GM21390 (cell line): ENCODE measurements at regions not wholly inside any gene's neighbourhood (a gene's known extent, or its start where the extent isn't known, plus 50 kb on each side); places are given as distances from the start of the nearest gene placed in this dataset.
"Not testable (repeated sequence)": the region's sequence is repeated elsewhere in the genome, so short reads cannot be mapped to it uniquely, and the experiment has no call there.

Source experiments
- ATAC-seq: cut with Tn5 transposase; IDR thresholded peaks from one replicate; pipeline ENCODE4 v1.9.1; 2021; ENCODE audit not compliant: unreplicated experiment

- not testable (repeated sequence) for ATAC-seq
Observed at GRCh38 chr7:159335181-159335926, 190.7 kb upstream of the VIPR2 start.

- ATAC-seq, result not testable (repeated sequence)
Observed at GRCh38 chr7:159332854-159333479, 188.3 kb upstream of the VIPR2 start.

GRCh38 chr7:159331462-159331861 lies 186.8 kb upstream of the VIPR2 start:
- ATAC-seq, result no peak

GRCh38 chr7:159329818-159330378 lies 185.2 kb upstream of the VIPR2 start:
- ATAC-seq, result no peak

- ATAC-seq, result no peak
Observed at GRCh38 chr7:159328096-159328495, 183.4 kb upstream of the VIPR2 start.

GRCh38 chr7:159323359-159323758 lies 178.7 kb upstream of the VIPR2 start:
- no peak for ATAC-seq

- no peak for ATAC-seq
Observed at GRCh38 chr7:159321278-159321677, 176.6 kb upstream of the VIPR2 start.

GRCh38 chr7:159318682-159319351 lies 174.2 kb upstream of the VIPR2 start:
- no peak for ATAC-seq

GRCh38 chr7:159317294-159317693 lies 172.6 kb upstream of the VIPR2 start:
- ATAC-seq, result no peak

- no peak for ATAC-seq
Observed at GRCh38 chr7:159311172-159311494, 166.5 kb upstream of the VIPR2 start.

- no peak for ATAC-seq
Observed at GRCh38 chr7:159310457-159311171, 165.9 kb upstream of the VIPR2 start.

GRCh38 chr7:159309214-159309613 lies 164.5 kb upstream of the VIPR2 start:
- ATAC-seq, result not testable (repeated sequence)

GRCh38 chr7:159306012-159306411 lies 161.3 kb upstream of the VIPR2 start:
- no peak for ATAC-seq

GRCh38 chr7:159305185-159305584 lies 160.5 kb upstream of the VIPR2 start:
- not testable (repeated sequence) for ATAC-seq

- ATAC-seq, result not testable (repeated sequence)
Observed at GRCh38 chr7:159303510-159303909, 158.8 kb upstream of the VIPR2 start.

GRCh38 chr7:159296093-159296681 lies 151.5 kb upstream of the VIPR2 start:
- ATAC-seq, result no peak

- ATAC-seq, result not testable (repeated sequence)
Observed at GRCh38 chr7:159286487-159286886, 141.8 kb upstream of the VIPR2 start.

- ATAC-seq, result no peak
Observed at GRCh38 chr7:159281573-159281972, 136.9 kb upstream of the VIPR2 start.

- no peak for ATAC-seq
Observed at GRCh38 chr7:159280008-159280407, 135.3 kb upstream of the VIPR2 start.

- ATAC-seq, result no peak
Observed at GRCh38 chr7:159272739-159273138, 128.1 kb upstream of the VIPR2 start.

- no peak for ATAC-seq
Observed at GRCh38 chr7:159271781-159272180, 127.1 kb upstream of the VIPR2 start.
